Sigmoid colon (tissue), 6 donors: ENCODE measurements at regions not wholly inside any gene's neighbourhood (a gene's known extent, or its start where the extent isn't known, plus 50 kb on each side); places are given as distances from the start of the nearest gene placed in this dataset.

Experiments used
- DNase-seq: peaks from one replicate; pipeline ENCODE4 v3.0.0-alpha.2; 2019
- H3K27ac ChIP-seq, 4 donors: fragments of 200-600 bp; sonication (generic); one replicate each; pipeline ENCODE4 v1.5.1; 2016 to 2019; ENCODE audit warnings: mild to moderate bottlenecking in 1 of 4
- H3K27me3 ChIP-seq, 3 donors: fragments of 200-600 bp; sonication (generic); one replicate each; pipeline ENCODE4 v1.5.1; 2019; ENCODE audit warnings: mild to moderate bottlenecking in 1 of 3
- H3K36me3 ChIP-seq, 4 donors: fragments of 200-600 bp; sonication (generic); one replicate each; pipeline ENCODE4 v1.5.1; 2016 to 2019
- H3K4me1 ChIP-seq, 4 donors: fragments of 200-600 bp; sonication (generic); one replicate each; pipeline ENCODE4 v1.5.1; 2017 to 2019
- H3K4me3 ChIP-seq, 4 donors: fragments of 200-600 bp; sonication (generic); one replicate each; pipeline ENCODE4 v1.5.1; 2017 to 2019; ENCODE audit warnings: mild to moderate bottlenecking in 2 of 4, moderate library complexity in 1 of 4
- H3K9me3 ChIP-seq, 4 donors: fragments of 200-600 bp in 3 of 4; sonication (generic) in 3 of 4; one replicate each; pipeline versions ENCODE4 v1.5.1 to v1.6.1; 2013 to 2019
- CTCF ChIP-seq, 4 experiments: fragments of 450-650 bp in 3 of 4; fragments of 200-600 bp in 1 of 4; IDR thresholded peaks; one replicate each; pipeline ENCODE4 v1.5.1; 2016 to 2019; ENCODE audit warnings: antibody characterized with exemption in 4 of 4, mild to moderate bottlenecking in 3 of 4, moderate library complexity in 2 of 4
- EP300 ChIP-seq, 4 donors: sonication (generic); formaldehyde crosslinking; IDR thresholded peaks; one replicate each; pipeline ENCODE4 v1.6.1; 2017; ENCODE audit warnings: antibody characterized with exemption in 4 of 4
- WGBS, 2 donors: extraction: QIAGEN DNeasy Blood & Tissue Kit; methylation state at CpG; one replicate each; pipeline ENCODE4 v1.1.7; 2013; 5-methylcytosine and 5-hydroxymethylcytosine counted together
- intact Hi-C: fragments of 100-400 bp; cut with DNase I; formaldehyde crosslinking; loops from one replicate; pipeline ENCODE4 v1.15.1; 2023
- donor health status: healthy with polysubstance abuse.
- donor health status: healthy.

GRCh38 chr1:24236789-24237371, 49.8 kb upstream of the IFNLR1 start:
- 31 to 74% methylated on average over 7 of the region's 7 CpGs for WGBS, 2 donors
- peaks cover 0 to 7% (median 3%) of the 10 kb centered on the region in 4 donors for H3K4me1 ChIP-seq

More at GRCh38 chr1:24236789-24237371, 49.8 kb upstream of the IFNLR1 start:
- Histone ChIP-seq H3K9me3 (no peaks in the 10 kb centered on the region), H3K4me3 (no peak overlapping the region), H3K27me3 (no peaks in the 10 kb centered on the region), H3K36me3 (no peaks in the 10 kb centered on the region), H3K27ac (no peak overlapping the region)
- DNase-seq: no peak
- no peak for TF ChIP-seq CTCF (IDR thresholded peaks at IDR 0.05)
- TF ChIP-seq EP300 (IDR thresholded peaks at IDR 0.05): no peak
- intact Hi-C loops: no loop called here
